Right cardiac atrium (tissue), 5 donors: ENCODE measurements at regions not wholly inside any gene's neighbourhood (a gene's known extent, or its start where the extent isn't known, plus 50 kb on each side); places are given as distances from the start of the nearest gene placed in this dataset.

Experiments
- ATAC-seq, 2 donors: fragments of 200-7000 bp; cut with Tn5 transposase; one replicate each; pipeline versions ENCODE4 v1.8.0 to v1.9.1; 2020; ENCODE audit warnings: moderate library complexity in 2 of 2, mild to moderate bottlenecking in 1 of 2
- DNase-seq, 3 donors: peaks; one replicate each; pipeline ENCODE4 v3.0.0-alpha.2; 2020
- H3K27ac ChIP-seq: one replicate; pipeline ENCODE4 v1.5.1; 2013; ENCODE audit warnings: mild to moderate bottlenecking, low read length, control low read depth, moderate library complexity
- H3K27me3 ChIP-seq: one replicate; pipeline ENCODE4 v1.6.1; 2013; ENCODE audit not compliant: control insufficient read depth, insufficient read depth
- H3K4me1 ChIP-seq: one replicate; pipeline ENCODE4 v1.6.1; 2013; ENCODE audit warnings: low read length; ENCODE audit not compliant: control insufficient read depth, insufficient read depth
- H3K4me3 ChIP-seq: one replicate; pipeline ENCODE4 v1.5.1; 2013; ENCODE audit warnings: low read length, control low read depth
- H3K9me3 ChIP-seq: one replicate; pipeline ENCODE4 v1.6.1; 2013; ENCODE audit warnings: low read length; ENCODE audit not compliant: control insufficient read depth
- WGBS: extraction: QIAGEN DNeasy Blood & Tissue Kit; methylation state at CpG from one replicate; pipeline ENCODE4 v1.1.7; 2013; 5-methylcytosine and 5-hydroxymethylcytosine counted together
- intact Hi-C, 4 donors: fragments of 100-400 bp; cut with DNase I; formaldehyde crosslinking; loops; one replicate each; pipeline versions ENCODE4 v1.11.0 to v1.14.0; 2022 to 2023
- donor health status: healthy with polysubstance abuse.
- donor health status: DM: no; HTN: yes; CAD: no.
- donor health status: DM: no; HTN: no; CAD: no.
- donor health status: DM: no; HTN: yes; CAD: no; lungs with severe emphysema.
- donor health status: DM: yes; HTN: yes; CAD: no.

GRCh38 chr15:47477341-47477740 lies 240.0 kb upstream of the SEMA6D start:
- no peaks in the 10 kb centered on the region for H3K4me1 ChIP-seq
- intact Hi-C loops = loop anchor here in 2 of 4 donors (10.0 kb wide), 2 partner anchors 237 to 507 kb away; partner anchors contain the start of gene SEMA6D (in 1 of the 2)
- no peaks in the 10 kb centered on the region for H3K27me3 ChIP-seq
- DNase-seq (no peak), ATAC-seq (no peak)
- H3K27ac ChIP-seq = no peak overlapping the region
- H3K9me3 ChIP-seq = no peaks in the 10 kb centered on the region
- H3K4me3 ChIP-seq = no peak overlapping the region

GRCh38 chr15:47484059-47484458 lies 233.2 kb upstream of the SEMA6D start:
- WGBS = 50% methylated on average over 3 of the region's 3 CpGs
- no peaks in the 10 kb centered on the region for H3K27me3 ChIP-seq
- ATAC-seq = no peak
- intact Hi-C loops = loop anchor here in 1 of 4 donors (10.0 kb wide), 1 partner anchor 91 kb away; no protein-coding TSS in a partner anchor
- H3K4me3 ChIP-seq = no peak overlapping the region
- no peak for DNase-seq
- no peaks in the 10 kb centered on the region for H3K9me3 ChIP-seq
- H3K4me1 ChIP-seq = no peaks in the 10 kb centered on the region
- H3K27ac ChIP-seq = no peak overlapping the region

DNA sequence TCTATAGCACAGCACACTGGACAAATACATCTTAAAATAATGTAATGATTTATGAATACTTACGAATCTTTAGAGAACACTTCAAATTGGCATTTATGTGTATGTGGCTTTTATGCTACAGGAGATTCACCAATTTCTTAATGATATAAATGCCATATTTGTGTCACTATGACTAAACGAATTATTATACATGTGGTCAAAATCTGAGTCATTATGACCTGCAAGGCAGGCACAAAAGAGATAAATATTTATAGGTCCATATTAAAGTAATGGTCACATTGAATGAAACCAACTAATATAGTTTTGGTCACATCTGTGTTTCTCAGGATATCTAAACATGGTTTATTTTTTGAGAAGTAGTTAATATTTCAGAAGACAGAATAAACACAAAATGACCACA lies 232.3 kb upstream of the SEMA6D start:
- Histone ChIP-seq H3K9me3 (no peaks in the 10 kb centered on the region), H3K27ac (no peak overlapping the region), H3K4me3 (no peak overlapping the region), H3K27me3 (no peaks in the 10 kb centered on the region), H3K4me1 (no peaks in the 10 kb centered on the region)
- ATAC-seq (no peak), DNase-seq (no peak)
- WGBS = 90% methylated on average over 2 of the region's 2 CpGs
- intact Hi-C loops = loop anchor here in 1 of 4 donors (10.0 kb wide), 1 partner anchor 90 kb away; no protein-coding TSS in a partner anchor

DNA sequence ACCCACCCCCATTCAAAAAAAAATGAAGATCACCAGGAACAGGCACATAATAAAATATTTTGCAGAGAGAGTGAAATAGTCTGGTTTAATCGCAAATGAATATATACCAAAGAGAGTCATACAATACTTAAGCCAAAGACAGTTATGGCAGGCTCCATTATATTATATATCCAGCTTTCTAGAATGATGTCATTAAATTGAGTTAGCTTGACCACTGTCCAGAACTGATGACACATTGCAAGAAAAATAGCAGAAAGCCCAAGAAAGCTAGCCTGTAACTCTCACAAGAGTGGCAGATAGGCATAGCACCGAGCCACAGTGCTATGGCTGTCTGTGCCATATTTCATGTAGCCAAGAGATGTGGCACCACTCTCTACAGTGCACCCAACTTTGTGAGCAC lies 231.9 kb upstream of the SEMA6D start:
- intact Hi-C loops = loop anchor here in 1 of 4 donors (10.0 kb wide), 1 partner anchor 89 kb away; no protein-coding TSS in a partner anchor
- H3K4me1 ChIP-seq = no peaks in the 10 kb centered on the region
- 78% methylated on average over 2 of the region's 2 CpGs for WGBS
- no peak overlapping the region for H3K4me3 ChIP-seq
- ATAC-seq (no peak), DNase-seq (no peak)
- no peaks in the 10 kb centered on the region for H3K9me3 ChIP-seq
- H3K27me3 ChIP-seq = no peaks in the 10 kb centered on the region
- no peak overlapping the region for H3K27ac ChIP-seq

GRCh38 chr15:47486040-47486439 lies 231.3 kb upstream of the SEMA6D start:
- no peaks in the 10 kb centered on the region for H3K27me3 ChIP-seq
- H3K9me3 ChIP-seq = no peaks in the 10 kb centered on the region
- no peak for DNase-seq
- H3K27ac ChIP-seq = no peak overlapping the region
- H3K4me1 ChIP-seq = no peaks in the 10 kb centered on the region
- intact Hi-C loops = loop anchor here in 1 of 4 donors (10.0 kb wide), 1 partner anchor 89 kb away; no protein-coding TSS in a partner anchor
- no peak overlapping the region for H3K4me3 ChIP-seq
- no peak for ATAC-seq
- WGBS = 92% methylated on average over 3 of the region's 3 CpGs

GRCh38 chr15:47492195-47492594 lies 225.1 kb upstream of the SEMA6D start:
- Histone ChIP-seq H3K9me3 (no peaks in the 10 kb centered on the region), H3K4me3 (no peak overlapping the region), H3K27ac (no peak overlapping the region), H3K4me1 (no peaks in the 10 kb centered on the region), H3K27me3 (no peaks in the 10 kb centered on the region)
- intact Hi-C loops = loop anchor here in 1 of 4 donors (10.0 kb wide), 1 partner anchor 493 kb away; no protein-coding TSS in a partner anchor
- ATAC-seq (no peak), DNase-seq (no peak)

DNA sequence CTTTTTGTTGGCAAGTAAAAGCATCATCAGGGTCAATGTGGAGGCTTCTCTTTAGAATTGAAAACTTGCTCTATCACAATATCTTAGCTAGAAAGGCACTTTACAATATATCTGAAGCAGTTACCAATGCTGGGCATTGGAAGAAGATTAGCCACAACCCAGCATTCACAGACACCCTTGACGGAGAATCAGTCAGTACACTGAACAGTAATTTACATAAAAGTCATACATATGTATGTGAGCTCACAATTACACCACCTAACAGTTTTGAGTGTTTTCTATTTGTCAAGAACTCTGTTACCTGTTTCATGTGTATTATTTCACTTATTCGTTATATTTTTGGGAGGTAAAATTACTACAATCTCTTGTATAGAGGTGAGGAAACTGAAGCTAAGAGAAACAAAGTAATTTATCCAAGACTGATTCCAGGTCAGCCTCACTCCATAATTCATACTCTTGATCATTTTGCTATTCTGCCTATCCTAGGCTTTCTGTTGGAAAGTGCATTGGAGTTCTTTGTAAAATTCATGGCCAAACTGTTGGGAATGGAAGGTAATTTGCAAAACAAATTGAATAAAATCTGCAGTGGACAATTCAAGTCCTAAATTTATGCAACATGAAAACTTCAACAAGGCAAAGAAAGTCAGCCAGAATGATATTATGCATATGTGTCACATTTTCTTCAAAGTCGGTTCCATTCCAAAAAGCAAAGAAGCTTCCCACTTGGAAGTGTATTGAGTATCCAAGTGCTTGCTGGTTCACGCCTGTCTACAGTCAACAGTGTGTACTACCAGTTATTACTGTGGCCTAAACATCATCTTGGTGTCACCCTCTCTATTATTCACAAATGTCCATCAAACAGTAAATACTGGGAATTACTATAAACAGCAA lies 223.7 kb upstream of the SEMA6D start:
- 86% methylated on average over 4 of the region's 4 CpGs for WGBS
- H3K9me3 ChIP-seq = no peaks in the 10 kb centered on the region
- H3K27me3 ChIP-seq = no peaks in the 10 kb centered on the region
- no peak for DNase-seq
- ATAC-seq = no peak
- intact Hi-C loops = loop anchor here in 1 of 4 donors (10.0 kb wide), 1 partner anchor 491 kb away; no protein-coding TSS in a partner anchor
- H3K27ac ChIP-seq = no peak overlapping the region
- H3K4me3 ChIP-seq = no peak overlapping the region
- no peaks in the 10 kb centered on the region for H3K4me1 ChIP-seq

- H3K27ac ChIP-seq = no peak overlapping the region
- ATAC-seq (no peak), DNase-seq (no peak)
- WGBS = 82% methylated on average over 5 of the region's 5 CpGs
- no peaks in the 10 kb centered on the region for H3K9me3 ChIP-seq
- H3K4me1 ChIP-seq = no peaks in the 10 kb centered on the region
- H3K4me3 ChIP-seq = no peak overlapping the region
- intact Hi-C loops = loop anchor here in 1 of 4 donors (10.0 kb wide), 1 partner anchor 488 kb away; no protein-coding TSS in a partner anchor
- H3K27me3 ChIP-seq = no peaks in the 10 kb centered on the region
Observed at GRCh38 chr15:47496343-47497185, 220.7 kb upstream of the SEMA6D start.

- intact Hi-C loops = loop anchor here in 1 of 4 donors (10.0 kb wide), 2 partner anchors 214 to 484 kb away; partner anchors contain the start of gene SEMA6D
- WGBS = 68% methylated on average over 2 of the region's 2 CpGs
- Histone ChIP-seq H3K4me1 (peaks cover 5% of the 10 kb centered on the region), H3K9me3 (no peaks in the 10 kb centered on the region), H3K27me3 (no peaks in the 10 kb centered on the region), H3K4me3 (no peak overlapping the region), H3K27ac (no peak overlapping the region)
- DNase-seq = no peak
- no peak for ATAC-seq
Observed at GRCh38 chr15:47500842-47501241, 216.5 kb upstream of the SEMA6D start.

- intact Hi-C loops = loop anchor here in 1 of 4 donors (10.0 kb wide), 2 partner anchors 213 to 483 kb away; partner anchors contain the start of gene SEMA6D
- H3K4me1 ChIP-seq = peaks cover 8% of the 10 kb centered on the region
- no peak overlapping the region for H3K27ac ChIP-seq
- no peaks in the 10 kb centered on the region for H3K9me3 ChIP-seq
- ATAC-seq = no peak
- H3K4me3 ChIP-seq = no peak overlapping the region
- WGBS = 72% methylated on average over 6 of the region's 6 CpGs
- no peak for DNase-seq
- no peaks in the 10 kb centered on the region for H3K27me3 ChIP-seq
Observed at GRCh38 chr15:47502041-47502440, 215.3 kb upstream of the SEMA6D start.
